Panc1 (cell line): ENCODE measurements at regions not wholly inside any gene's neighbourhood (a gene's known extent, or its start where the extent isn't known, plus 50 kb on each side); places are given as distances from the start of the nearest gene placed in this dataset.

Source experiments
- CTCF ChIP-seq: fragments of 450-650 bp; IDR thresholded peaks from 2 replicates; pipeline ENCODE4 v1.5.1; 2017; ENCODE audit warnings: mild to moderate bottlenecking
- POLR2AphosphoS5 ChIP-seq: IDR thresholded peaks from 2 replicates; pipeline ENCODE4 v1.6.1; 2012; ENCODE audit warnings: mild to moderate bottlenecking, low read depth, low read length, moderate library complexity
- SIN3A ChIP-seq: IDR thresholded peaks from 2 replicates; pipeline ENCODE4 v1.6.1; 2012; ENCODE audit warnings: low read depth, mild to moderate bottlenecking, low read length, moderate library complexity, borderline replicate concordance; ENCODE audit not compliant: insufficient read depth
- TCF7L2 ChIP-seq: IDR thresholded peaks from 2 replicates; pipeline ENCODE4 v1.6.1; 2011; ENCODE audit warnings: mild to moderate bottlenecking, low read depth, low read length, inconsistent platforms

DNA sequence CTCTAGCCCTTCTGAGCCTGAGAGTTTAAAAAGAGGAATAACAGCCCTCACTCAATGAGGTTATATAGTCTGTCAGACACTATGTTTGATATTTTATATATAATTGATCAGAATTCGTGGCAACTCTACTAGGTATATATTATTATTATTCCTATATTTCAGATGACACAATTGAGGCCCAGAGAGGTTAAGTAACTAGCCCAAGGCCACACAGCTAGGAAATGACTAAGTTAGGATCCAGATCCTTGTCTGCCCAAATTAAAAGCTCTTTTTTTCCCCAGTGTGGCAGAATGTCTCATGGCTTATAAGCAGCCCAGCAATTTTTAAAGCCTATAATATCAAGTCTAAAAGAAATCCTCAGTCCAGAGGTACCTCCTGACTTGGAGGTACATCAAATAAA is 1119.9 kb upstream of the AUTS2 start:
- TF ChIP-seq CTCF: no peak
- no peak for TF ChIP-seq SIN3A
- no peak for TF ChIP-seq POLR2AphosphoS5
- TF ChIP-seq TCF7L2: no peak
